HFFc6 (cell line): ENCODE measurements at regions not wholly inside any gene's neighbourhood (a gene's known extent, or its start where the extent isn't known, plus 50 kb on each side); places are given as distances from the start of the nearest gene placed in this dataset.

ENCODE experiments used
- DNase-seq: peaks from one replicate; pipeline ENCODE4 v3.0.0-alpha.2; 2018
- H3K27ac Mint-ChIP-seq: 2 replicates; pipeline ENCODE4 v1.8.0; 2020; ENCODE audit warnings: mild to moderate bottlenecking, mixed read lengths
- H3K27me3 Mint-ChIP-seq: 2 replicates; pipeline ENCODE4 v1.8.0; 2021; ENCODE audit warnings: mild to moderate bottlenecking, moderate library complexity, mixed read lengths; ENCODE audit not compliant: insufficient read depth
- H3K36me3 Mint-ChIP-seq: 2 replicates; pipeline ENCODE4 v1.8.0; 2021; ENCODE audit warnings: low read depth, mixed read lengths
- H3K4me1 Mint-ChIP-seq: 2 replicates; pipeline ENCODE4 v1.8.0; 2020; ENCODE audit warnings: low read depth, mixed read lengths
- H3K4me3 Mint-ChIP-seq: 2 replicates; pipeline ENCODE4 v1.8.0; 2020; ENCODE audit warnings: mild to moderate bottlenecking, moderate library complexity, mixed read lengths
- H3K9me3 Mint-ChIP-seq: 2 replicates; pipeline ENCODE4 v1.8.0; 2020; ENCODE audit warnings: mild to moderate bottlenecking, mixed read lengths
- CTCF ChIP-seq: fragments of 200-600 bp; sonication (generic); IDR thresholded peaks from 2 replicates; pipeline ENCODE4 v1.5.0; 2021; ENCODE audit warnings: antibody characterized with exemption, mild to moderate bottlenecking

DNA sequence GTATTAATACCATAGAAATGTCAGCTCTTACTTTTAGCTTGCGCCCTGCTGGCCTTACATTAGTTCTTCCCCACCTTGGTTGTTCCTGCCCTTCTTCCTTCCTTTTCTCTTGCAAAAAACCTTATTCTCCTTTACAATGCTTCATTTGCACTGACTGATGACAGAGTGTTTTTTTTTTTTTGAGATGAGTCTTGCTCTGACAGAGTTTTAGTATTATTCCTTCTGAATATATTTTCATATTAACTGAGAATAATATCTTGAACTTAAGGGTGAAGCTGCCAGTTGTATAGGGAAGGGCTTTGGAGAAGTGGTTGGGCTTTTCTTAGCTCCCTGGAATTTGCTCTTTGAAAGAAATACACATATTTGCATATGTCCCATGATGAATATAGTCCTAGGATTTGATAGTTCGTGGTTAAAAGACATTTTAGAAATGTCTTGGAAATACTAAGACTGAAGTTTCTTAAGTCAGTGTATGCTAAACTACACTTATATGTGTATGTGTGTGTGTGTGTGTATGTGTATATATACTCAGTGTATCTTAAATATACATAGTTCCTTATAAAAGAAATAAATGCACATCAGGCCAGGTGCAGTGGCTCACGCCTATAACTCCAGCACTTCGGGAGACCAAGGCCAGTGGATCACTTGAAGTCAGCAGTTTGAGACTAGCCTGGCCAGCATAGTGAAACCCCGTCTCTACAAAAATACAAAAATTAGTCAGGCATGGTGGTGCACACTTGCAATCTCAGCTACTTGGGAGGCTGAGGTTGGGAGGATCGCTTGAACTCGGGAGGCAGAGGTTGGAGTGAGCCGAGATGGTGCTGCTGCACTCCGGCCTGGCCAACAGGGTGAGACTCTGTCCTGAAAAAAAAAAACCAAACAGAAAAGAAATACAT, 216.1 kb upstream of the MYLIP start:
- Mint-ChIP-seq H3K27me3 (peaks cover 5% of the 10 kb centered on the region; the same call in 1 of the 2 replicates), H3K4me3 (no peak overlapping the region), H3K4me1 (no peaks in the 10 kb centered on the region), H3K9me3 (peaks cover 21% of the 10 kb centered on the region), H3K27ac (no peak overlapping the region), H3K36me3 (no peaks in the 10 kb centered on the region)
- no peak for DNase-seq
- TF ChIP-seq CTCF: no peak

DNA sequence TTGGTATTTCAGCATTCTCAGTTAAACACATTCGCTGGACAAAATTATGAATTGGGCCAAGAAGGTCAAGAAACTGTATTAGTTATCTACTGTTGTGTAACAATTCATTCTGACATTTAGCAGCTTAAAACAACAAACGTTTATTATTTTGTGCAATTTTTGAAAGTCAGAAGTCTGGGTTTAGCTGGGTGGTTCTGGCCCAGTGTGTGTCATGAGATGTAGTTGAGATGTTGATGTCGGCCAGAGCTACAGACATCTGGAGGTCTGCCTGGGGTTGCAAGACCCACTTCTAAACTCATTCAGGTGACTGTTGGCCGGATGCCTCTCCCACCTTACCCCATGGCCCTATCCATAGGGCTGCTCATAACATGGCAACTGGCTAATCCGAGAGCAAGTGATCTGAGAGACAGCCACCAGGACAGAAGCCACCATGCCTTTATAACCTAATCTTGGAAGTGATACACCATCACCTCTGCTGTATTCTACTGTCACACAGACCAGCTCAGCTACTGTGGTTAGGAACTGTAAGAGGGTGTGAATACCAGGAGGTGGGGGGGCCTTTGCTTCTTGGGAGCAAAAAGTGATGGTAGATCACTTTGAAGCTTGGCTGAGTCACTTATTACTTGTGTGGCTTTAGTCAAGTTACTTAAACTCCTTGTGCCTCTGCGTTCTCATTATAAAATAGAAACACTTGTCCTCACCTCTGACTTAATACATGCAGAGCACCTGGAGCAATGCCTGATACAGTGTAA, 217.0 kb upstream of the MYLIP start:
- Mint-ChIP-seq H3K36me3 (no peaks in the 10 kb centered on the region), H3K4me3 (no peak overlapping the region), H3K4me1 (no peaks in the 10 kb centered on the region), H3K27ac (no peak overlapping the region), H3K9me3 (peaks cover 21% of the 10 kb centered on the region), H3K27me3 (peaks cover 9% of the 10 kb centered on the region; the same call in 1 of the 2 replicates)
- DNase-seq: no peak
- no peak for TF ChIP-seq CTCF

DNA sequence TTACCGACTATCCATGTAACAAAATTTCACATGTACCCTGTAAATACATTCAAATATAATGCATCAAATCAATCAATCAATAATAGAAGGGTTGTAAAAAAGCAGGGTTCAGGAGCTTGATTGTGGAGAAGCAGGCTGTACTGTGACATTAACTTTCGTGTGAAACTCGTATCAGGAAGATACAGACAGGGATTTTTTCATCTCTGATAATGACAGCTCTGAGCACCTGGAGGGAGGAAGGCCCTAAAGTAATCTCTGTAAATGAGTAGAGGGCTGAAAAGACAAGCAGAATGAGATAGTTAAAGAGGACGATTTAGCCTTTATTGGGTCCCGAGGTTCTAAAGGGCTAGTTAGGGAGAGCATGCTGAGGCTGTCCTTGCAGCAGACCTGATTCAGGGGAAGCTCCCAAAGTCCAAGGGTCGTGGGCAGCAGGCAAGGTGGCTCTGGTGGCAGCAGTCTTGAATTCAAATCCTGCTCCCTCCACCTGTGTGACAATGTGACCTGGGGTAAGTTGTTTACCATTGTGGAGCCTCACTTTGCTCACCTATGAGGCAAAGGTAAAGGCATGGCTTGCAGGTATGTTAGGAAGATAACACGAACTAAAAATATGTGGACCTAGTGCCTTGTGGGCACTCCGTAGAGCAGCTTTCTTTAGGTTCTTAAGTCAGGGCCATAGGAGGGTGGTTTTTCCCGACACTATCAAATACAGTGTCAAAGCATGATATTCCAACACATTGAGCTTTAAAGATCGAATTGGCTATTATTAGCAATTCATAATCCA, 219.4 kb upstream of the MYLIP start:
- peaks cover 11% of the 10 kb centered on the region for H3K27me3 Mint-ChIP-seq
- H3K4me3 Mint-ChIP-seq: no peak overlapping the region
- H3K36me3 Mint-ChIP-seq: no peaks in the 10 kb centered on the region
- TF ChIP-seq CTCF: no peak
- DNase-seq: no peak
- H3K4me1 Mint-ChIP-seq: no peaks in the 10 kb centered on the region
- H3K9me3 Mint-ChIP-seq: peaks cover 16% of the 10 kb centered on the region; the same call in 1 of the 2 replicates
- no peak overlapping the region for H3K27ac Mint-ChIP-seq

GRCh38 chr6:15908871-15909270, 220.0 kb upstream of the MYLIP start:
- H3K27ac Mint-ChIP-seq: no peak overlapping the region
- H3K9me3 Mint-ChIP-seq: peaks cover 15% of the 10 kb centered on the region; the same call in 1 of the 2 replicates

More at GRCh38 chr6:15908871-15909270, 220.0 kb upstream of the MYLIP start:
- DNase-seq: no peak
- Mint-ChIP-seq H3K4me3 (no peak overlapping the region), H3K4me1 (no peaks in the 10 kb centered on the region), H3K36me3 (no peaks in the 10 kb centered on the region), H3K27me3 (peaks cover 11% of the 10 kb centered on the region)
- no peak for TF ChIP-seq CTCF
